ENCODE measurements at regions not wholly inside any gene's neighbourhood (a gene's known extent, or its start where the extent isn't known, plus 50 kb on each side); places are given as distances from the start of the nearest gene placed in this dataset.

DNA sequence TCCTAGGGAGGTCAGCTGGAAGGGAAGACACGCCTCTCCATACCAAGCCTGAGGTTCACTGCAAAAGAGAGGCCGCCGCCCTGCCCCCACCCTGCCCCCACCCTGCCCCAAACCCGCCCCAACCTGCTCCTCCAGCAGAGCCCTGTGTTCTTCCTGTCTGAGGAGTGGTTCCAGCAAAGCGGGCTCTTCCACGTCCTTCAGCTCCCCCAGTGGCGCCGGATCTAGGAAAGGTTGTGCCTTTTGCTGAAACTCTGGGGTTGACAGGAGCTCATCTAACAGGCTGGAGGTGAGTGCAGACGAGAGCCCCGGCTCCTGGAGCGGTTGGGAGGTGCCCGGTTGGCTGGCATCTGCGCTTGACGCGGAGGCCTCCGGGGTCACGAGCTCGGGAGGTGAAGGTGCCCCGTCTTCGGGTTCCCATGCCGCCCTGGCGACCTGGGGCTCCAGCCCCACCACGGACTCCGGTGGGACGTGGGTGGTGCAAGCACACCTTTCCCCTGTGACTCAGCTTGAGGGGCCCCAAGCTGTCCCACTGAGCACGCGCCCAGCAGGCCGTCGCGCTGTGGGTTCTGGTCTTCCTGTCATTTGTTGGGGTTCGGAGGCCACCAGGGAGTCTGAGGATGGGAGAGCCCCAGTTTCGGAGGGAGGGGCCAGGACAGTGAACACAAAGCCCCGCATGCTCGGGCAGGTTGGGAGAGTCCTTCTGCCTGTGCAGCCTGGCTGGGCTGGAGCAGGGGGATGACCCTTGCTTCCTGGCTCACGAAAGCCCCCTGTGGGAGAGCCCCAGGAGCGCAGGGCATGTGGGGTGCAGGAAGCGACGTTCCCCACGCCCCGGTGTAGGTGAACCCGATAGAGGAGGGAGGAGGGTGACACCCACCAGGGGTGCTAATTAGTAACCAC lies 1467.1 kb downstream of the FOXD4L5 start:
- peak overlapping the region in 1 of 3 donors; percentile 3 for H3K4me3 ChIP-seq (ENCODE audit: low read depth in 1 of 3, low read length in 3 of 3)
- no peak for TF ChIP-seq FOXA1 (IDR thresholded peaks at IDR 0.05)
- TF ChIP-seq FOXA2 (IDR thresholded peaks at IDR 0.05) = no peak
- TF ChIP-seq, protein P1, sequence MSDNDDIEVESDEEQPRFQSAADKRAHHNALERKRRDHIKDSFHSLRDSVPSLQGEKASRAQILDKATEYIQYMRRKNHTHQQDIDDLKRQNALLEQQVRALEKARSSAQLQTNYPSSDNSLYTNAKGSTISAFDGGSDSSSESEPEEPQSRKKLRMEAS (IDR thresholded peaks at IDR 0.05) = no peak
- TF ChIP-seq TAF1 (conservative IDR thresholded peaks at IDR 0.05) = no peak
- no peak for TF ChIP-seq HNF4A (conservative IDR thresholded peaks at IDR 0.05)
- TF ChIP-seq, protein P2, sequence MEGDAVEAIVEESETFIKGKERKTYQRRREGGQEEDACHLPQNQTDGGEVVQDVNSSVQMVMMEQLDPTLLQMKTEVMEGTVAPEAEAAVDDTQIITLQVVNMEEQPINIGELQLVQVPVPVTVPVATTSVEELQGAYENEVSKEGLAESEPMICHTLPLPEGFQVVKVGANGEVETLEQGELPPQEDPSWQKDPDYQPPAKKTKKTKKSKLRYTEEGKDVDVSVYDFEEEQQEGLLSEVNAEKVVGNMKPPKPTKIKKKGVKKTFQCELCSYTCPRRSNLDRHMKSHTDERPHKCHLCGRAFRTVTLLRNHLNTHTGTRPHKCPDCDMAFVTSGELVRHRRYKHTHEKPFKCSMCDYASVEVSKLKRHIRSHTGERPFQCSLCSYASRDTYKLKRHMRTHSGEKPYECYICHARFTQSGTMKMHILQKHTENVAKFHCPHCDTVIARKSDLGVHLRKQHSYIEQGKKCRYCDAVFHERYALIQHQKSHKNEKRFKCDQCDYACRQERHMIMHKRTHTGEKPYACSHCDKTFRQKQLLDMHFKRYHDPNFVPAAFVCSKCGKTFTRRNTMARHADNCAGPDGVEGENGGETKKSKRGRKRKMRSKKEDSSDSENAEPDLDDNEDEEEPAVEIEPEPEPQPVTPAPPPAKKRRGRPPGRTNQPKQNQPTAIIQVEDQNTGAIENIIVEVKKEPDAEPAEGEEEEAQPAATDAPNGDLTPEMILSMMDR (IDR thresholded peaks at IDR 0.05; ENCODE audit: low read depth, low read length, missing input control) = no peak
- no peak for TF ChIP-seq NR2F2 (IDR thresholded peaks at IDR 0.05)
- TF ChIP-seq, protein P3, sequence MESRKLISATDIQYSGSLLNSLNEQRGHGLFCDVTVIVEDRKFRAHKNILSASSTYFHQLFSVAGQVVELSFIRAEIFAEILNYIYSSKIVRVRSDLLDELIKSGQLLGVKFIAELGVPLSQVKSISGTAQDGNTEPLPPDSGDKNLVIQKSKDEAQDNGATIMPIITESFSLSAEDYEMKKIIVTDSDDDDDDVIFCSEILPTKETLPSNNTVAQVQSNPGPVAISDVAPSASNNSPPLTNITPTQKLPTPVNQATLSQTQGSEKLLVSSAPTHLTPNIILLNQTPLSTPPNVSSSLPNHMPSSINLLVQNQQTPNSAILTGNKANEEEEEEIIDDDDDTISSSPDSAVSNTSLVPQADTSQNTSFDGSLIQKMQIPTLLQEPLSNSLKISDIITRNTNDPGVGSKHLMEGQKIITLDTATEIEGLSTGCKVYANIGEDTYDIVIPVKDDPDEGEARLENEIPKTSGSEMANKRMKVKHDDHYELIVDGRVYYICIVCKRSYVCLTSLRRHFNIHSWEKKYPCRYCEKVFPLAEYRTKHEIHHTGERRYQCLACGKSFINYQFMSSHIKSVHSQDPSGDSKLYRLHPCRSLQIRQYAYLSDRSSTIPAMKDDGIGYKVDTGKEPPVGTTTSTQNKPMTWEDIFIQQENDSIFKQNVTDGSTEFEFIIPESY (IDR thresholded peaks at IDR 0.05) = no peak
- no peak overlapping the region for H3K27ac ChIP-seq (ENCODE audit: low read depth in 1 of 2, low read length in 2 of 2)
- 25% methylated on average over 41 of the region's 41 CpGs for WGBS
- H3K9ac ChIP-seq (ENCODE audit: low read depth in 1 of 2, low read length in 2 of 2) = no peak overlapping the region
- peak; percentile 56 for DNase-seq (ENCODE audit: low spot score)
- H3K4me1 ChIP-seq (ENCODE audit: control insufficient read depth in 4 of 4, insufficient read depth in 4 of 4, low read length in 3 of 4) = peaks cover 0 to 5% (median 0%) of the 10 kb centered on the region in 4 donors
- H3K9me3 ChIP-seq (ENCODE audit: control insufficient read depth in 4 of 4, low read length in 3 of 4) = peaks cover 0 to 13% (median 2%) of the 10 kb centered on the region in 4 donors
- no peaks in the 10 kb centered on the region for H3K36me3 ChIP-seq (ENCODE audit: control insufficient read depth in 4 of 4, insufficient read depth in 3 of 4, low read depth in 1 of 4, low read length in 3 of 4)
- H3K27me3 ChIP-seq (ENCODE audit: control insufficient read depth in 4 of 4, insufficient read depth in 4 of 4, low read length in 3 of 4) = peaks cover 0 to 10% (median 3%) of the 10 kb centered on the region in 4 donors

DNA sequence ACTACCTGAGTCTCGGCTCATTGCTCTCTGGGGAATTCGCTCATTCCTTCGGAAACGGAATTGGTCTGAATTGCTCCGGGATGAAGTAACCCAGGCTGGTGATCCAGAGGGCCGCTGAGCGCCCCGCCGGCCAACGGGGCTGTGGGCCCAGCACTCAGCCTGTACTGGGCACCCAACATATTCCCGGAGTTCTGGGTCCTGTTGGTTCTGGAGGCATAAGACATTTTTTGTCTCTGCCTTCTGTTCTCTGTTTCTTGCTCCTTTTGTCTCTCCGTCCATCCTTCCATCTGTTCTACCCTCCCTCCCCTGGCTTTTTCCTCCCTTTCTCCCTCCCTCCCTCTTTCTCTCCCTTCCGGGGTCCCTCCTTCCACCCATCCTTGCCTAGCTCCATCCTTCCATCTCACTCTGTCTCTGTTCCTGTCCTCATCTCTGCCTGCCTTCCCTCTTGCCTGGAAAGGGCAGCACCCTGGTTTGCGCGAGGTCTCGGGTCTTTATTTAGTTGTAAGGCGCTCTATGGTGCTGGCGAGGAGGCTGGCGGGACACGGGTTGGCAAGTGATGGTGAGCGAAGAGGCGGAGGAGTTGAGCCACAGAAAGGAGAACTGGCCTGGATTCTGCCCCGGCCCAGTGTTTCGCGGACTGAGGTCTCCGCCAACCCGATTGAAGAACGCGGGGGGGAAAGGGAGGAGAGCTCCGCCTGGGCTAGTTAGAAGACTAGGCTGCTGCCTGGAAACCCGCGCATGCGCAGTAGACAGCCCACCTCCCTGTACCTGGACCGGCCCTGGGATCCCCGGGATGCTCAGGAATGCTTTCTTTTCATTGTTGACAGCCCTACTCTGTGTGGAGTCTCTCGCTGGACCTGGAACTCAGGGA lies 1468.0 kb downstream of the FOXD4L5 start:
- TF ChIP-seq RXRA (IDR thresholded peaks at IDR 0.05) (no peak), JUND (IDR thresholded peaks at IDR 0.05) (no peak), RAD21 (IDR thresholded peaks at IDR 0.05) (no peak), TAF1 (conservative IDR thresholded peaks at IDR 0.05) (no peak), GABPA (IDR thresholded peaks at IDR 0.05 in 1 of 2, conservative IDR thresholded peaks at IDR 0.05 in 1 of 2) (no peak), FOXA1 (IDR thresholded peaks at IDR 0.05) (no peak), HNF4A (conservative IDR thresholded peaks at IDR 0.05) (no peak)
- TF ChIP-seq, protein P3 (IDR thresholded peaks at IDR 0.05) = no peak
- TF ChIP-seq, protein P1 (IDR thresholded peaks at IDR 0.05) = no peak
- TF ChIP-seq, protein P4, sequence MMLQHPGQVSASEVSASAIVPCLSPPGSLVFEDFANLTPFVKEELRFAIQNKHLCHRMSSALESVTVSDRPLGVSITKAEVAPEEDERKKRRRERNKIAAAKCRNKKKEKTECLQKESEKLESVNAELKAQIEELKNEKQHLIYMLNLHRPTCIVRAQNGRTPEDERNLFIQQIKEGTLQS (IDR thresholded peaks at IDR 0.05) = no peak
- TF ChIP-seq, protein P5, sequence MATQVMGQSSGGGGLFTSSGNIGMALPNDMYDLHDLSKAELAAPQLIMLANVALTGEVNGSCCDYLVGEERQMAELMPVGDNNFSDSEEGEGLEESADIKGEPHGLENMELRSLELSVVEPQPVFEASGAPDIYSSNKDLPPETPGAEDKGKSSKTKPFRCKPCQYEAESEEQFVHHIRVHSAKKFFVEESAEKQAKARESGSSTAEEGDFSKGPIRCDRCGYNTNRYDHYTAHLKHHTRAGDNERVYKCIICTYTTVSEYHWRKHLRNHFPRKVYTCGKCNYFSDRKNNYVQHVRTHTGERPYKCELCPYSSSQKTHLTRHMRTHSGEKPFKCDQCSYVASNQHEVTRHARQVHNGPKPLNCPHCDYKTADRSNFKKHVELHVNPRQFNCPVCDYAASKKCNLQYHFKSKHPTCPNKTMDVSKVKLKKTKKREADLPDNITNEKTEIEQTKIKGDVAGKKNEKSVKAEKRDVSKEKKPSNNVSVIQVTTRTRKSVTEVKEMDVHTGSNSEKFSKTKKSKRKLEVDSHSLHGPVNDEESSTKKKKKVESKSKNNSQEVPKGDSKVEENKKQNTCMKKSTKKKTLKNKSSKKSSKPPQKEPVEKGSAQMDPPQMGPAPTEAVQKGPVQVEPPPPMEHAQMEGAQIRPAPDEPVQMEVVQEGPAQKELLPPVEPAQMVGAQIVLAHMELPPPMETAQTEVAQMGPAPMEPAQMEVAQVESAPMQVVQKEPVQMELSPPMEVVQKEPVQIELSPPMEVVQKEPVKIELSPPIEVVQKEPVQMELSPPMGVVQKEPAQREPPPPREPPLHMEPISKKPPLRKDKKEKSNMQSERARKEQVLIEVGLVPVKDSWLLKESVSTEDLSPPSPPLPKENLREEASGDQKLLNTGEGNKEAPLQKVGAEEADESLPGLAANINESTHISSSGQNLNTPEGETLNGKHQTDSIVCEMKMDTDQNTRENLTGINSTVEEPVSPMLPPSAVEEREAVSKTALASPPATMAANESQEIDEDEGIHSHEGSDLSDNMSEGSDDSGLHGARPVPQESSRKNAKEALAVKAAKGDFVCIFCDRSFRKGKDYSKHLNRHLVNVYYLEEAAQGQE (IDR thresholded peaks at IDR 0.05) = no peak
- TF ChIP-seq, protein P2 (IDR thresholded peaks at IDR 0.05; ENCODE audit: low read depth, low read length, missing input control) = no peak
- Histone ChIP-seq H3K27me3 (ENCODE audit: control insufficient read depth in 4 of 4, insufficient read depth in 4 of 4, low read length in 3 of 4) (peaks cover 0 to 10% (median 3%) of the 10 kb centered on the region in 4 donors), H3K27ac (ENCODE audit: low read depth in 1 of 2, low read length in 2 of 2) (no peak overlapping the region), H3K9me3 (ENCODE audit: control insufficient read depth in 4 of 4, low read length in 3 of 4) (peaks cover 0 to 13% (median 2%) of the 10 kb centered on the region in 4 donors), H3K36me3 (ENCODE audit: control insufficient read depth in 4 of 4, insufficient read depth in 3 of 4, low read depth in 1 of 4, low read length in 3 of 4) (no peaks in the 10 kb centered on the region), H3K9ac (ENCODE audit: low read depth in 1 of 2, low read length in 2 of 2) (no peak overlapping the region), H3K4me1 (ENCODE audit: control insufficient read depth in 4 of 4, insufficient read depth in 4 of 4, low read length in 3 of 4) (peaks cover 0 to 5% (median 0%) of the 10 kb centered on the region in 4 donors), H3K4me3 (ENCODE audit: low read depth in 1 of 3, low read length in 3 of 3) (no peak overlapping the region)
- 14% methylated on average over 36 of the region's 36 CpGs for WGBS
- DNase-seq (ENCODE audit: low spot score) = peak; percentile 70
